DMS53 (cell line): ENCODE measurements at regions not wholly inside any gene's neighbourhood (a gene's known extent, or its start where the extent isn't known, plus 50 kb on each side); places are given as distances from the start of the nearest gene placed in this dataset.

Experiments
- DNase-seq: peaks from one replicate; lab custom pipeline; 2025; lab: John Stamatoyannopoulos, UW

DNA sequence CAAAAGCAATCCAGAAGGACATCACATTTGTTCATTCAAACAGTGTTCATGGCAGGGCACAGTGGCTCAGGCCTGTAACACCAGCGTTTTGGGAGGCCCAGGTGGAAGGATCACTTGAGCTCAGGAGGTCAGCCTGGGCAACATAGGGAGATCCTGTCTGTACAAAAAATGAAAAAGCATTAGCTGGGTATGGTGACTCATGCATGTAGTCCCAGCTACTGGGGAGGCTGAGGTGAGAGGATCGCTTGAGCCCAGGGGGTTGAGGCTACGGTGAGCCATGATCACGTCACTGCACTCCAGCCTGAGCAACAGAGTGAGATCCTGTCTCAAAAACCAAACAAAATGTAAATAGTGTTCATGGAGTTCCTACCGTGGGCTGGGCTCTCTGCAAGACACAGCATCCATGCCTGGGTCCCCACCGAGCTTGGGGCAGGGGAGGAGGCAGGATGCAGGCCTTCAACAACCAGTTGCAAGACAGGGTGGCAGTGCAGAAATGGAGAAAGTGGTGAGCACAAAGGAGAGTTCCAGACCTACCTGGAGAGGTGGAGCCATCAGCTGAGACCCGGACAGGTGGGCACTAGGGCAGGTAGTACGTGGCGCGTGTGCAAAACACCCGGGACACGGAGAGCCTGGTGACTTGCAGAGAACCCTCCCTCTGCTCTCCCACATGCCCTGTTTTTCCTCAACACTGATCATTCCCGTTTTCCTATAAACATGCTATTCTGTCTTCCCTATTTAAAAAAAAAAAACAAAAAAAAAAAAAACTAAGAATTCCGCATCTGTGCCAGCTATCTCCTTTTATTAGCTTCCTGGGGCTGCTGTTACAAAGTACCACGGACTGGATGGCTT is 138.9 kb downstream of the TOMM20 start:
- no peak for DNase-seq

DNA sequence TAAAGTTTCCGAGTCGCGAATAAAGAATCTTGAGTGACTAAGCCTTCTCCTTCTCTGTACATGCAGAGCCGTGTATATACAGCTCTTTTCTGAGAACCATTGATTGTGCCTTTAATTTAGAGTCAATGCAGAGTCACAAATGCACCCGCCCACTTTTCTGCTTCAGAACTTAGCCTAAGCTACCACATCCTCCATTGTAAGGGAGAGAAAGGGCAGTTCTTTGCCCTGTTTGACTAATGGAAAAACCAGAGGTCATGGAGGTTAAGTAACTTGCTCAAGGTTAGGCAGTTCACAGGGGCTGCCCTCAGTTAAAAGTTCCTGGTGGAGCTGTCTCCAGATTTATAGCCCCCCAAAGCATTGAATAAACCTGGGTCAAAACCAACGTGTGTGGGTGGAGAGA is 139.6 kb downstream of the TOMM20 start:
- DNase-seq = no peak

DNA sequence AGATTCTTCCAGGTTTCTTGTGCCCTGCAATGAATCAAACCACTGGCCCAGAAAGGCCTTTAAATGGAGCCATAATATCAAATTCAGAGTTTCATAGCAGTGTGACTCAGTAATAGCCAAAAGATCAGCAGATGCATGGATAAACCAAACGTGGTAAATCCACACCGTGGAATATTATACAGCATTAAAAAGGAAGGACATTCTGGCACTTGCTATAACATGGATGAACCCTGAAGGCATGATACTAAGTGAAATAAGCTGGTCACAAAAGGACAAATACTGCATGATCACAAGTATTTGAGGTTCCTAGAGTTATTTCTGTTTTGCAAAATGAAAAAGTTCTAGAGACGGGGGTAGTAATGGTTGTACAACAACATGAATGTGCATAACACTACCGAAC is 140.1 kb downstream of the TOMM20 start:
- no peak for DNase-seq

DNA sequence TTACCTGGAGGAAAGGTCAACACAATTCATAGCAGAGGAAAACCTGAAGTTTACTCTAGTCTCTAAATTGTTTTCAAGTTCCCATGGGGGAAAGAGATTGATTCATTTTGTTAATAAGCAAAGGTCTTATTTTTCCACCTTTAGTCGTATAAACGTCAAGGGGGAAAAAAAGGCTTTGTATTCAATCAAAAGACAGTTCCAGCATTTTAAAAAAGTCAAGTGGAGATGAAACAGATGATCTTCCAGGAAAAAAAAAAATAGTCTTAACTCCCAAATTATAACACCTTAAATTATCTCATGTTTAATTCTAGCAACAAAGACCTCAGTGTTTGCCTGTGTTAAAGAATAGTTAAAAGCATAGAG is 140.5 kb downstream of the TOMM20 start:
- DNase-seq = no peak

DNA sequence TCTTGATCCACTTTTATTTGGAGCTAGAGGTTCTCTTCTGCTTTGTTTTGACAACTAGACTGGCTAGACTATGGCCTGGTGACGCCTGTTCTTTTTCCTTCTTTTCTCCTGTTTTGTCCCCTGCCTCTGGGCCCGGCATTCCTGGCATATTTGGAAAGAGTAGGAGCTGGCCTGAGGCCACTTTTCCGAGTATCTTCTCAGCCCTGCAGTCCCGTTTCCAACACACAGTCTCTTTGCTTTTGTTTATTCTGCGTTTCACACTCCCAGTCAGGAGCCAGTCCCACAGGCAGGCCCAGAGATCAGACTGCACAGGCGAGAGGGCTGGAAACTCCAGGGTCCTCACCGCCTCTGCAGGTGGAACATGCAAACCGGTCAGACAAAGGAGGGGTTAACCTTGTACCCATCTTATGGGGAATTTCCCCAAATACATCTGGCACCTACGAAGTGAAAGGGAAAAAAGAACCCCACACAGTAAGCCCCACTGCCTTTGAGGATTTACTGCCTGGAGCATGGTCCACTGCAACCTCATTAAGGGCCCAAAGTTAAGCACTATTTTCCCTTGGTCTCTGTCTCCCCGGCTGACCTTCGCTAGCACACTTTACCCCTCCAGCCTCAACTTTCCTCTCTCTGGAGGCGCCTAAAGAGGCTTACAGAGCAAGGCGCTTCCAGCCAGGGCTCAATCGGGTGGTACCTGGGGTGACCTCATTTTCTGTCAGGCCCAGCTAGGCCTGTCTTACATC is 141.1 kb downstream of the TOMM20 start:
- DNase-seq = peak; percentile 30

DNA sequence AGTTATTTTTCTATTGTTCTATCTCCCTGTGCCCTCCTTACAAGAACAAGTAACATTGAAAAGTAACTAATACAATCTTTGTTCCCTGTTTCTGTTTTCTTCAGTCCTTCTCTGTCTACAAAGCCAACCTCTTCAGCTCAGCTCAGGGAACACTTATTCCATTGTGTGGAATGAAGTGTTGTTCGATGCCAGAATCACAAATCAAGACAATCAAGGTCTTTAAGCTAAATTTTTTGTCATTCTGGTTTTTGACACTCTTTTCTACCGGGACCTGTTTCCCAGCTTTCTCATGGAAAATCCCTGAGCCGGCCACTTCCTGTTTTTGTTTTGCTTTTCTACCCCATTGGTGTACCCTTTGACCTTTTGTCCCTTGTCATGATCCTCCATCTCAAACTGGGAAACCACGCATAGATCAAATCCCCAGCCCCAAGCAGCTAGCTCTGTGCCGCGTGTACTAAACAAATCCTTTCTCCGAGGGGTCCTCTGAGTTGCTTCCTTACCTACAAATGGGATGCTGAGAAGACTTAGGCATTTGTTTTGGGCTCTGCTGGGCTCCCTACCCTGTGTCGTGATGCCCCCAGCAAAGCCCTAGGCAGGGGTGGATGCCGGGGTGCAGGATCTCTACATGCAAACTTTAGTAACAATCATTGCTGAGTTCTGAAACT is 141.8 kb downstream of the TOMM20 start:
- DNase-seq = no peak

DNA sequence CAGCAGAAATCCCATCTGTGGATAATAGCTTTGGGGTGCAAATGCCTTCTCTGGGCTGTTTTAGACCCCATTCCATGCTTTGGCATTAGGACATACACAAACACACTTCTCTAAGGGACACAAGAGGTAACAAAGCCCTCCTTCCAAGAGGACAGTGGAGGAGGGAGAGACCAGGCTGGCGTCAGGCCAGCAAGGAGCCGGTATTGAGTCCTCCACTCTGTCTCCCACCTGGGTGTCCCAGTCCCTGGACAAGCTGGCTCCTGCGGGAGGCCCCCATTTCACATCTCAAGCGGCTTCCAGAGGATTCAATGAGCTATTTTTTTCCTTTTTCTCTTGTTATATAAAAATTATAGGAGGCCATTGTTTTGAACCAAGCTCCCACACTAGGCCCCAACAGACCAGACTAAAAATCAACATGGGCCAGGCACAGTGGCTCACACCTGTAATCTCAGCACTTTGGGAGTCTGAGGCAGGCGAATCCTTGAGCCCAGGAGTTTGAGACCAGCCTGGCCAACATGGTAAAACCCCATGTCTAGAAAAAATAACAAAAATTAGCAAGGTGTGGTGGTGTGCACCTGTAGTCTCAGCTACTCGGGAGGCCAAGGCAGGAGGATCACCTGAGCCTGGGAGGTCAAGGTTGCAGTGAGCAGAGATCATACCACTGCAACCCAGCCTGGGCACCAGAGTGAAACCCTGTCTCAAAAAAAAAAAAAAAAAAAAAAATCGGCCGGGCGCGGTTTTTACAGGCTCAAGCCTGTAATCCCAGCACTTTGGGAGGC is 142.9 kb downstream of the TOMM20 start:
- no peak for DNase-seq

DNA sequence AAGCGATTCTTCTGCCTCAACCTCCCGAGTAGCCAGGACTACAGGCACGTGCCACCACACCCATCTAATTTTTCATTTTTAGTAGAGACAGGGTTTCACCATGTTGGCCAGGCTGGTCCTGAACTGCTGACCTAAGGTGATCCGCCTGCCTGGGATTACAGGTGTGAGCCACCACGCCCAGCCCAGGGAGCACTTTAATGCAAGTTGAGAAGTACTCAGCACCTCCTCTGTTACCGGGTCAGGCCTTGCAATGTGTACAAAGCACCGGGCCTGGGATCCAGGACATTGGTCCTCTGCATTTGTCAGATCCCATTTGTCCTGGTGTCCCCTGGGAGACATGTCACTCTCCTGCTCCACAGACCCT is 143.6 kb downstream of the TOMM20 start:
- no peak for DNase-seq

DNA sequence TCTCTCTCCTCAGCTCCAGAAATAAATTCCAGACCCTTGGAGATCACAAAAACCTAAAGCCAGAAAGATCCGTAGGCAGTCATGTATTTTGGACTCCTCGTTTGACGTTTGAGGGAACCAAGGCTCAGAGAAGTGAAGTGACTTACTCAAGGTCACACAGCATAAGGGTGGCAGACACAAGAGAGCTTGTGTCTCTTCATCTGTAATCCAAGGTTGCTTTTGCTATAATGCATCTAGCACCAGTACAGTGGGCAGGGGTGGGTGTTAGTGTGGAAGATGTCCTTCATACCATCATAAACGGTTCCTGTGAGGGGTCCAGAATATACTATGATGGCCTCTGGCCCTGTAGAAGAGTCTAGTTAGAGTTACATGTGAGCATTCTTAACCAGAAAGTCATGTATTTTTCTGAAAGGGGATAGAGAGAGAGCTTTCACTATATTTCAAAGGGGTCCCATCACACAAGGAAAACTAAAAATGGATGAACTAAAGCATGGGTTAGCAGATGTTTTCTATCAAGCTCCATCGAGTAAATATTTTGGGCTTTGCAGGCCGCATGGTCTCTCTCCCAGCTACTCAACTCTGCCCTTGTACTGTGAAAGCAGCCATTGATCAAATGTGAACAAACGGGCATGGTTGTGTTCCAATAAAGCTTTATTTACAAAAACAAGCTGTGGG is 144.9 kb downstream of the TOMM20 start:
- no peak for DNase-seq

DNA sequence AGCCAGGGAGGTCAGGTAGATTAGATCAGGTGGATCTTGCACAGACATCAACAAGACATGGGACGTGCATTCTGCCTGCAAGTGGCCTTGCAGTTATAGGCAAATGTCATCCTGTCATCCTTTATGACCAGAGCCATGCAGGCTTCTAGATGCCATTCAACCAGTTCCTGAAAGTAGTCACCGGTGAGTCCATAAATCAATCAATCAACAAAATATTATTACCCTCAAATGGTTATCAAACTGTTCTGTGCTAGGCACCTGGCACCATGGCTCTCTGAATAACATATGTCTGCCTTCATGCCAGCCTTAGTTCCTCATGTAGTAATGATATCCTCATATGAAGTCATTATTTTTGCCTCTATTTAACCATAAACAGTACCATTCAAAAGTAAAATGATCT is 146.9 kb downstream of the TOMM20 start:
- DNase-seq = no peak

DNA sequence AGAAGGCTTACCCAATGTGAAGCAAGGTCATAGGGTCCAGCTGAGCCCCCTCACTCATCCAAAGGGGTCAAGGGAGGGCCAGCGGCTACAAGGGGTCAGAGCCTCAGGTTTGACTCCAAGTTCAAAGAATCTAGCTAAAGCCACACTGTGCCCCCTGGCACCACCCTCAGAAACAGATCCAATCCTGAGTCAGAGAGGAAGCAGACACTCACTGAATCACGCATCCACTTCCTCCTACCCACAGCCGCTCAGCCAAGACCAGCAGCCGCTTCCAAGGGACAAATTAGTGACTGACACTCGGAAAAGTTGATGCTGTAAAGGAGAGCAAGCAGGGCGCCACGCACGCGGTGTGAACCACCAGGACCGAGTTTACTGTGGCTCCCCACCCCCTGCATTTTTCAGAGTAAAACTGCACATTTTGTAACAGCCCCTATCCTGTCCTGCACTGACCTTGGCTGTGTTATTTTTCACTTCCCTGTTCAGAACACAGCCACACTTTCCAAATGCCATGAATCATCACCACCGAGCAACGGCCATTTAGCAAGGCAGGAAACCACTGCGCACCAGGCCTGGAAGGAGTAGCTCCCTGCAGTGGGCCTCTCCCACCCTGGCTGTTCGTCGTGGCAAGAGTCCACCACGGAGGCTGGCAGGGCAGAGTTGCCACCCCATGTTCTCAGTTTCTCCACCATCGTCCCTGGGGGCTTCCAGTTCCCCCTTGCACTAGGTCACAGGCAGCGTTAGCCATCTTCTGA is 147.8 kb downstream of the TOMM20 start:
- peak; percentile 87 for DNase-seq

DNA sequence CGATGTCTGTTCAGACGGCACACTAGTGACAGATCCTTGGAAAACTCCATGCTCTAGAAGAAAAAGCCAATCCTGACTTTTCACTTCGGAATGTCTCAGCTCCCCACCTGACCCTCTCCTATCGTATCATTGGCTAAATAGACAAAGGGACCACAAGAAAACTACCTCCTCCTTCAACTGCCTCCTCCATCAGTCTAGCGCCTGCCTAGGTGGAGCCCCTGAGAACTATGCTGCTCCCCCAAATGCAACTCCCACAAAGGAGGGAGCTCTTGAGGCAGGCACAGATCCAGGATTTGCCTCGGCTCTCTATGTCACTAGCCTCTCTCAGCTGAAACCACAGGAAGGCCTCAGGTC is 148.4 kb downstream of the TOMM20 start:
- no peak for DNase-seq

DNA sequence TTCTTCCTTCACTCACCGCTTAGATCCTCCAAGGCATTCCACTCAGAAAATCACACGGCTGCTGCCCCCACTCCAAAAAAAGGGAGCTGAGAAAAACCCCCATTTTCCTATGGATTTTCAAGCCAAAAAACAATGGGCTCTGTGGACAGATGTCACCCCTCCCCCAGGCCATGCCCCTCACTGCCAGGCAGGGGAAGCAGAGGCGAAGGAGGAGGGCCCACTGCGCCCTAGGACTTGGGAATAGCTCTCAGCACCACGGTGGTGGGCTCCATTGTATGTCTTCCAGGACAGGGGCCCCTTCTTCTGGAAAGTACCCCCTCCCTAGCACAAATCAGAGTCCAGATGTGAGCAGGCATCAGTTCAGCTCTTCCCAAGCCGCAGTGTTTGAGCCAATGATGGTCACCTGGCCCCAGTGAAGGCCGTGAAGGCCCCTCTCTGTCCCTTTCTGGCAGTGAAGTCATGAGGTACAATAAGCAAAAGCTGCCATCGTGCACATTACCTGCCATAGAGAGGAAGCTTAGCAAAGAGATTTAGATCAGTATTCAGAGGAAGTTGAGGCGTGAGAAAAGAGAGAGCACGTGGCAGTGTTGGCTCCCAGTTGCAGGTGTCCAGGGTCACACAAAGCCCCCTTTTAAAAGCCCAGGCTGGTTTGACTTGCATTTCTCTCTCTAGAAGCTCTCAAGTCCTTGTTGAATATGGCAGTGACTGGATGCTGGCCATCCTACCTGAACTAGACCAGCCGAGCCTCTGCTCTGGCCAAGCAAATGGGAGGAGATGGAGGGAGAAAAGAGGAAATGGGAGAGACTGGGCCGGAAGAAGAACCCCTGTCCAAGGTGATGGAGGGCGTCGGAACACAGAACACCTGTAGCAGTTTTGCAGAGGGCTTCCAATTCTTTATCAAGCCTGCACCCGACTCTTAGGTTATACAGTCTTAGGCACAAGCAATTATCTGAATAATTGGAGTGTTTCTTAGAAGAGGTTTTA is 149.0 kb downstream of the TOMM20 start:
- DNase-seq = no peak

DNA sequence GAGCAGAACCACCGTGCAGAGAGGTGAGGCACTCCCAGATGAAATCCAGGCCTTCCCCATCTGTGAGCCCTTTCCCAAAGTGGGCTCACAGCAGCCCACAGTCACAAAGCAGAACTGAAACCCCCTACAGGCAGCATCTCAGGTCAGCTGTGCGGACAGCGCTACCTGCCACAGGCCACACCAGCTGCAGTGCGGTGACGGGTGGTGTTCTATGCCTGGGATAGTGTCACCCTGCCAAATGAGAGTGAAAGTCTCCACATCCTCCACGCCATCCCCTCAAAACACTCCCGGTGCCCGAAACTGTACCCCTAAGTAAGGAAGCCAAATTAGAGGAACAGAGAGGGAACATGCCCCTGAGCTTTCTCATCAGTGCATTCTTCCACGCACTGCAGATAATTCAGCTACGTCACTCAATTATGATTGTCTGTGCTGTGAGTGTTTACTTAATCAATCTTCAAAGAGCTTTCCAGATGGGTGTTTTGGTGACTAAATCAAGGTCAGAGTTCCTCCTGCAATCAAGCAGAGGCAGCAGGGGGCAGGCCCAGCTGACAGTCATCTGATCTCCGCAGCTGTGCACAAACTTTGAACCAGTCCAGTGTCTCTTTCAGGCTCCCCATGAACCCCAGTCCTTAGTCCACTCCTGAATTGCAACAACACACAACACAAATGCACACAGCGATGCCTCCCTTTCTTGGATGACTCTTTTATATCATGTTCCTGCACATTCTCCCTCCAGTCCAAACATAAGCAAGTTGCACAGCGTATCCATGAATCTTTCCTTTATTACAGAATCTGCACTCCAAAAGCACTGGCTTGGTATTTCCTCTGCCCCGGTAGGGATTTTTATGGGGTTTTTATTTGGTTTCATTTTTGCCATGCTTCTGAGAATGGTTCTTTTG is 150.0 kb downstream of the TOMM20 start:
- DNase-seq = peak; percentile 95

DNA sequence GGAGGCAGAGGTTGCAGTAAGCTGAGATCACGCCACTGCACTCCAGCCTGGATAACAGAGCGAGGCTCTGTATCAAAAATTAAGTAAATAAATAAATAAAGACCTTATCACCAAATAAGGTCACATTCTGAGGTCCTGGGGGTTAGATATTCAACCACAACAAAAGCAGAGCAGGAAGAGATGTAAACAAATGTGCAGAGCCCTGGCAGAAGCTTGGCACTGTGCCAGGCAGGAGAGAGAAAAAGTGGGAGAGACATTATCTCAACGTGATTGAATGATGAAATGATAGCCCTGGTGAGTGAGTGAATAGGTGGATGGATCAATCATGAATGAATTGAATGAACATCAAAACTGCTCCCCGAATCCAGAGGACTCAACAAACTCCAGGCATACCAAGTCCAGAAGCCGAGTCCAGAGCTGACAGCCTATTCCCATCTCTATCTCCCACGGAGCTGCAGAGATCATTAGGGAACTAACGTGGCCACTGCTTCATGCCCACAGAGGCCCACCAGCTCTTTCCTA is 150.7 kb downstream of the TOMM20 start:
- DNase-seq = peak; percentile 93

DNA sequence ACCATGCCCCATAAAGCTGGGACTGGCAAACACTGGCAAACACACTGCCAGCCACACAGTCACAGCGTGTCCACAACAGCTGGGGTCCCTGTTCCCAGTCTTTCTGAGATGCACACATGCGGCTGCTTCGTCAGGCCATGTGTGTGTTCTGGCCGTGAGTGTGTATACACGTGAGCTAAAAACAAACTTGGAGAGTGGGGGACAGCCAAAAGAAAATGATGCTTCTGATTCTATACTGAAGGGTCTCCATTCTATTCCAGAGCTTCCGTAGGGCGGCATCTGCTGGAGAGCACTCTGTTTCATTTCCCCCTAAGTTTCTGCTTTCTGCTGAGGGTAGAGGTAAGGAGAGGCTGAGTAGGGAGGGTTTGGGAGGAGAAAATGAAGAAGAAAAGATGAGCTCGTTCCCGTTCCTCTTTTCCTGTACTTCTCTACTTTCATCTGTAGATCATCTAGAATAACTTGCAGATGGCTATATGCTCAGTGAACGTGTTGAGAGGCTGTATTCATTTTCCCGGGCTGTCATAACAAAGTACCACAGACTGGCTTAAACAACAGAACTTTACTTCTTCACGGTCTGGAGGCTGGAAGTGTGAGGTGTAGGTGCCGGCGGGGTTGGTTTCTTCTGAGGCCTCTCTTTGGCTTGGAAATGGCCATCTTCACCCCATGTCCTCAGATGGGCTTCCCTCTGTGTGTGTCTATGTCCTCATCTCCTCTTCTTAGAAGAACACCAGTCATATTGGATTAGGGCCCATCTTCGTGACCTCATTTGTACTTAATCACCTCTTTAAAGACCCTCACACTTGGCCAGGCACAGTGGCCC is 151.6 kb downstream of the TOMM20 start:
- DNase-seq = peak; percentile 34
